ENCODE measurements at regions not wholly inside any gene's neighbourhood (a gene's known extent, or its start where the extent isn't known, plus 50 kb on each side); places are given as distances from the start of the nearest gene placed in this dataset.

GRCh38 chr11:70687716-70688115 lies 289.4 kb downstream of the CTTN start:
- TF ChIP-seq CTCF (IDR thresholded peaks at IDR 0.05; ENCODE audit: insufficient read depth, low read depth, low read length) (no peak), EZH2 (IDR thresholded peaks at IDR 0.05; ENCODE audit: insufficient read depth, low read length) (no peak)
